Posterior cingulate gyrus (tissue), 11 donors: ENCODE measurements at regions not wholly inside any gene's neighbourhood (a gene's known extent, or its start where the extent isn't known, plus 50 kb on each side); places are given as distances from the start of the nearest gene placed in this dataset.
"Not testable (repeated sequence)": the region's sequence is repeated elsewhere in the genome, so short reads cannot be mapped to it uniquely, and the experiment has no call there.

Experiments
- DNase-seq, 10 donors: peaks; one replicate each; pipeline versions ENCODE4 v3.0.0 to v3.0.0-alpha.2; 2020 to 2021; ENCODE audit warnings: mixed read lengths in 3 of 10
- intact Hi-C: fragments of 100-400 bp; cut with DNase I; formaldehyde crosslinking; loops from one replicate; pipeline ENCODE4 v1.15.1; 2023

DNA sequence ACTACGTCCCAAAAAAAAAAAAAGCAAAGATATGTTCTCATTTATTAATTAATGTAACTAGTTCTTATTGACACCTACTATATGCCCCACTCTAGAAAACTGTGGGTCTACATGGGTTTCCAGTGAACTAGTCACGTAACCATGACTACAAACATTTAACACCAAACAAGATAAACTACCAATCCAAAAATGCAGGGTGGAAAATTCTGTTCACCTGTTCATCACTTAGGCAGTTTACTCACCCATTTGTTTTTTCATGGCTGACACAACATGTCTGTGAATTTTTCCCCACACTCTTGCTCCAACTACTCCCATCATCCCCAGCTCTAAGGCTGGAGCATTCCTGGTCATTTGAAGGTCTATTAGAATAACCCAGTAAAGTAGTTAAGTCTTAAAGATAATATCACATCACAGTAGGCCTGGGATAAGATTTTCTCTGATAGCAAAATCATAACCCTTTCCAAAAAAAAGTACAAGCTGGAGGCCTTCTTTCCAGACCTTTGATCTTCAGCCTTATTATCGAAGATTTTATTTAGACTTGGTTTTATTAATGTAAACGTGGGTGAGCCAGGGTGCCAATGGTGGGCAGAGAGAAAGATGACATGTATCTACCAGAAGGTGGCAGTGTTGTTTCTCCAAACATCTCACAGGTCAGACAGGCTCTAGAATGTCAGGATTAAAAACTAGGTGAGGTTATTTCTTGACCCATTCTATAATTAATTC is 61.6 kb upstream of the DAAM1 start:
- peak in 1 of 10 donors; percentile 9 for DNase-seq
- intact Hi-C loops, result loop anchor here (1.0 to 10.0 kb wide), 3 partner anchors 317 to 492 kb away; partner anchors contain the start of genes CCDC175 and DACT1

DNA sequence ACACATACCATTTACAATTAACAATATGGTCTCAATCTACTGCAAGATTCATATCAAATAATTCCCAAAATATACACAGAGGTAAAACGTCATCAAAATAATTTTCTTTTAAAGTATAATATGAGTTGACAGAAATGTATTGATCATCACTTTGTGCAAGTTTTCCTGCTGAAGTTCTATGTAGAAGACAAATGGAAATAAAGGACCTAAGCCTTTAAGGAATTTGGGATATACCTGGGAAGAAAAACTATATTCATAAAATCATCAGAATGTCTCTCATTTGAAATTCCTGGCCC is 61.1 kb upstream of the DAAM1 start:
- DNase-seq, result no peak
- intact Hi-C loops, result loop anchor here (1.0 to 10.0 kb wide), 3 partner anchors 317 to 493 kb away; partner anchors contain the start of genes CCDC175 and DACT1

DNA sequence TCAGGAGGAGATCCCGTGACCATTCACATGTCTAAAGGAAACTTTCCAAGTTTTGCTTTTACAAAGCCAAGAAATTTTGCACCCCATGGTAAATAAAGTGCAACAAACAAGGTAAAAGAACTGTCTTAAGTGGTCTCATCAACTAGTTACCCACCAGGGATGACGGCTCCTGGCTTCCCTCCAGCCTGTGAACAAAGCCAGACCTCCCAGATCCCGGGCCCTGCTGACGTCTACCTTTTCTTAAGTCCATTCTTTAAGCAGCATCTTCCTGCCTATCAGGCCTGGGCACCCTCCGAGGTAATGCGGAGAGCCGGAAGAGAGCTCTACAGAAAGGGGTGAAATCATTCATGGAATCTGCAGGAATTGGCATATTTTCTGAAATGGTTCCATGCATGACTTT is 58.0 kb upstream of the DAAM1 start:
- no peak for DNase-seq
- intact Hi-C loops, result no loop called here

DNA sequence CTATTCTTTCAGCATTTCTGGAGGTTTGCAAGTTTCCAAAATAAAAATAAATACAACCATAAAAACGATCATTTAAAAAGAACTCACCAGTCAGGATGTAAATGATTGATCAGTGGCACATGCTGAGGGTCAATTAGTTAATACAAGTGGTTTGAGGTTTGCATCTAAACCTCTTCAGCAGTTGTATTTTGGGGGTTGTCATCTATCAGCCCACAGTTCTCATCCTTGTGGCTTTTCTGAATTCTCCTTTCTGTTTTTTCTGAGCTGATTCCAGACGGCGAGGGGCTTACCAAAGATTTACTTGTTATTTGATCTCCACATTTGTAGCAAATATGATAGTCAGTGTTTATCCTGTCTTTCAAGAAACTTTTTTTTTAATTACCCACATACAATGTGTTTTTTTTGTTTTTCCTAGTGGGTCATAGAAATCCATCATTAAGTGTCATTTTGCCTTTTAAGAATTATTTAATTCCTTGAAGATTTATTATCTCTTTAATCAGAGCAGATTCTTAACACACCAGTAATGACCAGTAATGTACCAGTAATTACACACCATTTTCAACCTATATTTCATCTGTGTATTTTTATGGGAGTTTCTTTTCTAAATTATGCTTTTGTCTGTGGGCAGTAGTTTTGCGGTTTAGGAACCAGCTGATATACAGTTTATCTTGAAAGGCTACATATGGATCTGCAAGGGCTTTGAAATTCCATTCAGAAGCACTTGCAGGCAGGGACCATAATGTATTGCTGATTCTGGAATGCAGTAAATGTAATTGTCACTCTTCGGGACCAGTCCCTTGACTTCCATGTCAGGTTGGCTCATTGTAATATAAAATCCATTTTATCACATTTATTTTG is 56.3 kb upstream of the DAAM1 start:
- no peak for DNase-seq
- intact Hi-C loops, result no loop called here

DNA sequence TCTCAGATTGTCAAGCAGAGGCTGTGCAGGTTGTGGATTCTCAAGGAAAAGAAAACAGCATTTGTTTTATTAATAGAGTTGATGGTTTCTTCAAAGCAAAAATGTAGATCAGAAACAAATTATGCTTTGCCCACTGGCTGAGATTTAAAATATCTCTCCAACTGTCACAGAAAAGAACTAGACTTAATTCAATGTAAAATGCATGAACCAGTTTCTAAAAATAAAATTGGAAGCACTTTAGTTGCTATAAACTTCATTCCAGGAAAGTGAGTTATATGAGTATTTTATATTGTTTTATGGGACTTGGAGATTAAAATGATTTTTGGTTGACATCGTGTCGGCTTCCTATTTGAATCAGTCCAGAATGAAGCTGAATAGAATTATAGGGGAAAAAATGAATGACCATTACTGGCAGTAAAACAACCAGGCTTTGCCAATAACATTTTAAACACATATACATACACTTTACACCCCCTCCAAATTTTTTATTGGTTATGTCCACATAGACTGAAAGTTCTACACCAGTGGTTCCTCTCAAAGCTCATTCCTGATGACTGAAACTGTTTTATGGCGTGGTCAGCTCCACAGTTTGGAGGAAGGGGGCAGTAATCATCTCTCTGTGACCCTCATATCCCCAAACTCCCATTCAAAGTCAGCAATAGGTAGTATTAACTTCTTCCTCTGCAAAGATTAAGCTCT is 55.5 kb upstream of the DAAM1 start:
- intact Hi-C loops, result no loop called here
- no peak for DNase-seq

DNA sequence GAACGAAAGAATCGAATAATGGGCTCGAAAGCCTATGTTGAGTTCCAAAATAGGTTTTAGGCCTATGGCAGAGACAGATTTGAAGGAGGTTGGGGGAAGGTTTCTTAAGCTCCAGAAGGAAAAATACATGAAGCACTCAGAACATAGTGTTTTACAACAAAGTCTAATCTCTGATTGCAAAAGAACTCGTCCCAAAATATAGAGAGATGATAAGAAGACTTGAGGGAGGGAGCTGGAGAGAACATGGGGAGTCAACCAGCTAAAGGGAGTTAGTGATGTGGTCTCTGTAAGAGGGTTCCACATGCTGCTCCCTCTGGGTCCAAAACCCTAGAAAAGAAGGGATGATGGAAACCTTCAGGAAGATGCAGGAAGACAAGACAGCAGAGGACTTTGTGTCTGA is 54.8 kb upstream of the DAAM1 start:
- intact Hi-C loops, result no loop called here
- DNase-seq, result no peak

DNA sequence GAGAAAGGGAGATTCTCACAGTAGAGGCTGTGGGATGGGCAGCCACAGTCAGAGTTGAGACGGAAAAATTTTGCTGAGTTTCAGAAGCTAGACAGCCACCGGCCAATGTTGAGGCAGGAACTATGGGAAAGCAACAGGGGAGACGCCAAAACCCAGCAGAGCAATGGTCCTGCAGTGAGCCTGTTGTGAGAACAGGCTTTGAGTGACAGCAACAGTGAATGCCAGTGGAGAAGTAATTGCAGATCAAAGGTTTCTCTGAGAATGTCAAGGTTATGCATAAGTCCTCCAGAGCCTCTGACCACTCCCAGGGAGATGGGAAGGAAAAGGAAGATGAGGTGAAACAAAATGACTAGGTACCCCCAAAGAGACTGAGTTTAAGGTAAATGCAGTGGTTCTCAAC is 54.2 kb upstream of the DAAM1 start:
- intact Hi-C loops, result no loop called here
- peak in 1 of 10 donors; percentile 36 for DNase-seq

DNA sequence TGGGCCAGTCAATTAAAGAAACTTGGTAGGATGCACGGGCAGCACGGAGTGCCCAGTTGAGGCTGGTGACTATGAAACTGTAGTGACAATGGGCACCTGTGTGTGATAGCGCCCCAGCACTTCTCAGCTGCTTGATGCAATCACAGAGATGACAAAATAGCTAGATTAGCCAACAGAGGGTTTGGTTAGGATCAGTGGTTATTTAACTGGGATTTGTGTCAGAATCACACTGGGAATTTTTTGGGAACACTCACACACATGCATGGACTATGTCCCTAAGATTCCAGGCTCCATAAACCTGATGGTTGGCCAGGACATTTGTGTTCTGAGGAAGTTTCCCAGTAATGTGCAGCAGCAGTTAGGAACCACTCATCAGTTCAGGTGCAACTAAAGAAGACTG is 51.2 kb upstream of the DAAM1 start:
- no peak for DNase-seq
- intact Hi-C loops, result no loop called here

DNA sequence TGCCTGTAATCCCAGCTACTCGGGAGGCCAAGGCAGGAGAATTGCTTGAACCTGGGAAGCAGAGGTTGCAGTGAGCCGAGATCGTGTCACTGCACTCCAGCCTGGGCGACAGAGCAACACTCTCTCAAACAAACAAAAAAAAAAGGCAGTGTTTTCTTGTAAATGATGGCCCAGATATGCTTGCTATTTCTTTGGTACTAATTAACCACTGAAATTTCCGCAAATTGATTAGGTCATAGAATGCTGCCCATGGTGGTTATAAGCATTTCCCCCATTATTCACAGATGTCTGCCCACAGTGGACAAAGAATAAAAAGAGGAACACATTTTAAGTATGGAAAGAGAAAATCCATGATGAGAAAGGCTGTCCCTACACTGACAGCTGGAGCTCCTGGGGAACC is 49.9 kb upstream of the DAAM1 start:
- DNase-seq, intact Hi-C loops: not testable (repeated sequence)
